HepG2 (cell line): ENCODE measurements at regions not wholly inside any gene's neighbourhood (a gene's known extent, or its start where the extent isn't known, plus 50 kb on each side); places are given as distances from the start of the nearest gene placed in this dataset.
"Not testable (repeated sequence)": the region's sequence is repeated elsewhere in the genome, so short reads cannot be mapped to it uniquely, and the experiment has no call there.

ENCODE experiments used
- CTCF ChIP-seq: sonication (generic); formaldehyde crosslinking; IDR thresholded peaks from 2 replicates; pipeline ENCODE4 v1.5.0; 2020; ENCODE audit warnings: mild to moderate bottlenecking, missing genetic modification reagents, moderate library complexity
- EZH2 ChIP-seq: conservative IDR thresholded peaks from 2 replicates; pipeline ENCODE4 v1.6.1; 2012; ENCODE audit warnings: mild to moderate bottlenecking, low read depth, low read length, moderate library complexity
- HNRNPH1 ChIP-seq: fragments of 200-400 bp; formaldehyde crosslinking; optimal IDR thresholded peaks from 2 replicates; pipeline ENCODE3; 2017; ENCODE audit warnings: mild to moderate bottlenecking, low read depth, low read length
- NFIB ChIP-seq: sonication (generic); formaldehyde crosslinking; IDR thresholded peaks from 2 replicates; pipeline ENCODE4 v1.9.0; 2021; ENCODE audit warnings: missing genetic modification reagents, mild to moderate bottlenecking, borderline replicate concordance
- NR0B2 ChIP-seq: sonication (generic); formaldehyde crosslinking; IDR thresholded peaks from 2 replicates; pipeline ENCODE4 v1.4.0; 2020; ENCODE audit warnings: mild to moderate bottlenecking, missing genetic modification reagents
- ONECUT2 ChIP-seq: sonication (generic); formaldehyde crosslinking; IDR thresholded peaks from 2 replicates; pipeline ENCODE4 v1.4.0; 2020; ENCODE audit warnings: missing genetic modification reagents
- PTBP1 ChIP-seq: fragments of 200-400 bp; formaldehyde crosslinking; IDR thresholded peaks from 2 replicates; pipeline ENCODE4 v1.6.1; 2018; ENCODE audit warnings: low read length, low read depth; ENCODE audit not compliant: poor library complexity, severe bottlenecking
- REPIN1 ChIP-seq: sonication (generic); formaldehyde crosslinking; IDR thresholded peaks from 2 replicates; pipeline ENCODE4 v1.8.0; 2022; ENCODE audit warnings: missing genetic modification reagents, low read depth, mild to moderate bottlenecking, borderline replicate concordance
- SIN3A ChIP-seq: IDR thresholded peaks from 2 replicates; pipeline ENCODE4 v1.6.1; 2011; ENCODE audit warnings: low read depth, mild to moderate bottlenecking, control low read depth, low read length, borderline replicate concordance
- TCF7L2 ChIP-seq: IDR thresholded peaks from 2 replicates; pipeline ENCODE4 v1.6.1; 2011; ENCODE audit warnings: mild to moderate bottlenecking, low read depth, low read length, moderate library complexity
- ZNF460 ChIP-seq: sonication (generic); formaldehyde crosslinking; IDR thresholded peaks from 2 replicates; pipeline ENCODE4 v1.5.1; 2020; ENCODE audit warnings: missing genetic modification reagents, mild to moderate bottlenecking, borderline replicate concordance

- TF ChIP-seq ZNF460 (CRISPR knock-in tag); CTCF (CRISPR knock-in tag); REPIN1; EZH2; SIN3A; ONECUT2; NFIB (CRISPR knock-in tag); PTBP1; TCF7L2; HNRNPH1; NR0B2 (CRISPR knock-in tag): not testable (repeated sequence)
These were observed 79.2 kb upstream of the MINDY3 start for GRCh38 chr10:15939543-15939942.
